Sigmoid colon (tissue), 4 donors: ENCODE measurements at regions not wholly inside any gene's neighbourhood (a gene's known extent, or its start where the extent isn't known, plus 50 kb on each side); places are given as distances from the start of the nearest gene placed in this dataset.

Experiments used
- CTCF ChIP-seq, 4 experiments: fragments of 450-650 bp in 3 of 4; fragments of 200-600 bp in 1 of 4; IDR thresholded peaks; one replicate each; pipeline ENCODE4 v1.5.1; 2016 to 2019; ENCODE audit warnings: antibody characterized with exemption in 4 of 4, mild to moderate bottlenecking in 3 of 4, moderate library complexity in 2 of 4
- POLR2AphosphoS5 ChIP-seq, 4 donors: sonication (generic); formaldehyde crosslinking; IDR thresholded peaks; one replicate each; pipeline ENCODE4 v1.6.1; 2017; ENCODE audit warnings: antibody characterized with exemption in 4 of 4

GRCh38 chr12:105878964-105879363 lies 259.8 kb downstream of the NUAK1 start:
- no peak for TF ChIP-seq POLR2AphosphoS5 (IDR thresholded peaks at IDR 0.05)
- no peak for TF ChIP-seq CTCF (IDR thresholded peaks at IDR 0.05)
